ENCODE measurements at regions not wholly inside any gene's neighbourhood (a gene's known extent, or its start where the extent isn't known, plus 50 kb on each side); places are given as distances from the start of the nearest gene placed in this dataset.

GRCh38 chr1:164240081-164240480 is 318.9 kb upstream of the PBX1 start:
- TF ChIP-seq CTCF (IDR thresholded peaks at IDR 0.05 in 2 of 3, conservative IDR thresholded peaks at IDR 0.05 in 1 of 3; ENCODE audit: control insufficient read depth in 2 of 3, extremely low read depth in 1 of 3, insufficient read depth in 1 of 3, low read depth in 3 of 3, low read length in 3 of 3) = no peak; a peak in 1 of 6 replicates
- TF ChIP-seq, protein P1, sequence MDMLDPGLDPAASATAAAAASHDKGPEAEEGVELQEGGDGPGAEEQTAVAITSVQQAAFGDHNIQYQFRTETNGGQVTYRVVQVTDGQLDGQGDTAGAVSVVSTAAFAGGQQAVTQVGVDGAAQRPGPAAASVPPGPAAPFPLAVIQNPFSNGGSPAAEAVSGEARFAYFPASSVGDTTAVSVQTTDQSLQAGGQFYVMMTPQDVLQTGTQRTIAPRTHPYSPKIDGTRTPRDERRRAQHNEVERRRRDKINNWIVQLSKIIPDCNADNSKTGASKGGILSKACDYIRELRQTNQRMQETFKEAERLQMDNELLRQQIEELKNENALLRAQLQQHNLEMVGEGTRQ (IDR thresholded peaks at IDR 0.05; ENCODE audit: borderline replicate concordance, low read depth, low read length) = no peak
- no peak for TF ChIP-seq POLR2AphosphoS5 (IDR thresholded peaks at IDR 0.05; ENCODE audit: low read length)
- no peak for TF ChIP-seq NKRF (conservative IDR thresholded peaks at IDR 0.05)
- TF ChIP-seq BCL11A (IDR thresholded peaks at IDR 0.05; ENCODE audit: low read depth, low read length) = no peak
- no peak for TF ChIP-seq TCF3 (IDR thresholded peaks at IDR 0.05; ENCODE audit: borderline replicate concordance, insufficient read depth, low read depth, low read length)
- TF ChIP-seq FOS (IDR thresholded peaks at IDR 0.05; ENCODE audit: borderline replicate concordance, extremely low read depth, insufficient read length) = no peak
- no peak for TF ChIP-seq RAD21 (IDR thresholded peaks at IDR 0.05; ENCODE audit: insufficient read depth, low read depth, low read length)
